HG03066 (cell line): ENCODE measurements at regions not wholly inside any gene's neighbourhood (a gene's known extent, or its start where the extent isn't known, plus 50 kb on each side); places are given as distances from the start of the nearest gene placed in this dataset.

Source experiments
- ATAC-seq: cut with Tn5 transposase; IDR thresholded peaks from one replicate; pipeline ENCODE4 v1.9.1; 2021; ENCODE audit warnings: low read depth; ENCODE audit not compliant: unreplicated experiment

DNA sequence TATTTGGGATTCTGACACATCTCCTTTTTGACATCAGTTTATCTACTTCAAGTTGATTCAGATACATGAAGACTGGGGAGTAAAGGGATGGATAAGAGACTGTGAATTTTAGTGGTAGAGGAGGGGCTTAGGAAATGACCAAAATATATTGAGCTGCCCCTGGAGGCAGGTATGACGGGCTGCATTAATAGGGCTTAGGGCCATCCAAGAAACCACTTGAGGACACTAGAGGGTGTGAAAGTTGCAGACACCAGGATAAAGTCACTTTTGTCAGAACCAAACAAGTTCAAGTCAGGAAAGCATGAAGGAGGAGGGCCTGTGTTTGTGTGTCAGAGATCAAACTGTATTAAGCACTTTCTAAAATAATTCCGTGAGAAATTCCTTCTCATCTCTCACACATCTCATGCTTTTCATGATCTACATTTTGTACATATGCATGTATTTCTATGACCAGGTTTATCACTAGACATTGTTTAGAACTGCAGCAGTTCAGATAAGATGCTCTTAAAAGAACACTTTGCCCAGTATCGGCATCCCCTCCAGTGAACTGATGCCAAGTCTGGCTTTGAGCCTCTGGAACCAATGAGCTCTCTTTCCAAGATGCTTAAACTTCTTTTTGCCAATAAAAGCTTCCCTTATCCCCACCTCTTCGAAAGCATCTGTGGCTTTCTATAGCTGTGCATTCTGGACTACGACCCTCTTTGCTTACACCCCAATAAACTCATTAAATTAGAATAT, 136.9 kb downstream of the SLC38A1 start:
- no peak for ATAC-seq

DNA sequence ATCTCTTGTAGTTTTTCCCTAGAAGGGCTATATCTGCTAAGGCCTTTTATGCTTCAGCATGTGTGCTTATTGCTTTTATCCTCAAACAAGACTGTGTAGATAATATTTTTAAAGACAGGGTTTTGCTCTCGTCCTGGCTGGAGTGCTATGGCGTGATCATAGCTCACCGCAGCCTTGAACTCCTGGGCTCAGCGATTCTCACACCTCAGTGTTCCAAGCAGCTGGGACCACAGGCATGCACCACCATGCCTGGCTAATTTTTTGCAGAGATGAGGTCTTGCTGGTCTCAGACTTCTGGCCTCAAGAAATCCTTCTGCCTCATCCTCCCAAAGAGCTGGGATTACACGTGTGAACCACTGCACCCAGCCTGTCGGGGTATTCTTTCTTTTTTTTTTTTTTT, 137.3 kb upstream of the SCAF11 start:
- ATAC-seq, result no peak

DNA sequence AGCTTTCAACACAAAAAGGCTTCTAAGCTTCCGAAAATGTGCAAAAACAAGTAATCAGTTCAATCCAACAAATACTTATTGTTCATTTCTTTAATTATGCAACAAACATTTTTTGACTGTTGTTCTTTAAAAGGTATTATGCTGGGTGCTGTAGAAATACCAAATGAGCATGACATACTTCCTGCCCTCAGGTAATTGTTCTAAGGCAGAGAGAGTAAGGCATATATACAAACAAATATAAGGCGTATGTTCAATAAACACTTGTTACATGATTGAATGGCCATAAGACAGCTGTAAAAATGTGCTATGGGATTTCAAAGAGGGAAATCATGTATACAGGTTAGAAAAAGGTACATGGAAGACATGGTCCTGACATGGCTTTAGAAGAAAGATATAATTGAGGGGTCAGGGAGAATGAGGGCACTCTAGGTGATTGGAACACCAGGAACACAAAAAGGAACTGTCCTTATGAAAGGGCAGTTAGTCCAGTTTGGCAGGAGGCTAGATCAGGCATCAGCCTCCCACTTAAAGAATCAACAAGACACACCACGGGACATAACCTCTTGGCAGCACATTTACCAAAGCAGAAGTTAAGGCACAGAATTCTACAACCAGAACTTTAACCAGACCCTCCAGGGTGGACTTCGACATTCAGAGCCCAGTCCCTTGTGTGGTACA, 135.8 kb upstream of the SCAF11 start:
- ATAC-seq, result no peak

DNA sequence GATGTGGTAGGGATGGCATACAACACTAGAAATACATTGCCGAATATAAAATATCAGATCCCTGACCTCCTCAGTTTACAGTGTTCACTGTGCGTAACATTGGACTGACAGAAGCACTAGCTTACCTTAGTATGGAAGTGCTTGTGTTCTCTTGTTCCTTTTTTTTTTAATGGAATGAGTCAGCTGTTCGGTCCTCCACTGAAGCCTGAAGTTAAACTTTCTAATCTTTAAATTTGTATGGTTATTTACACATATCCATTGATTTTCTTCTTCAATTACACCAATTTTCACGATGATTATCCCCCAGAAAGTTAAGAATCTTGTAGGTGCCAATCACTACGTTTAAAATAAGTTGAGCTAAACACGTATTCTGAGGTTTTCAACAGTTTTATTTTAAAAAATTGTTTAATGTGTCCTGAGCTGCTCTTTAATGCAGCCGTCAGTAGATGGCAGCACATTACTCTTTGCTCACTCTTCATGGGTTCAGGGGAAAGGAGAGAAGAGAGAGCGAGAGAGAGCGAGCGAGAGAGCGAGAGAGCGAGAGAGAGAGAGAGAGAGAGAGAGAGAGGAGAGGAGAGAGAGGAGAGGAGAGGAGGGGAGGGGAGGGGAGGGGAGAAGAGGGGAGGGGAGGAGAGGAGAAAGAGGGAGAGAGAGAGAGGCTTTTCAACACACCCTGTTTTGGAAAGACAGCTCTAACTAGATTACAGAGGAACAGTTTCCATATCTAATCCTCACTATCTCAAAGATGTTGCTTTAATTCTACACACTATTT, 134.7 kb upstream of the SCAF11 start:
- ATAC-seq, result peak; percentile 77

DNA sequence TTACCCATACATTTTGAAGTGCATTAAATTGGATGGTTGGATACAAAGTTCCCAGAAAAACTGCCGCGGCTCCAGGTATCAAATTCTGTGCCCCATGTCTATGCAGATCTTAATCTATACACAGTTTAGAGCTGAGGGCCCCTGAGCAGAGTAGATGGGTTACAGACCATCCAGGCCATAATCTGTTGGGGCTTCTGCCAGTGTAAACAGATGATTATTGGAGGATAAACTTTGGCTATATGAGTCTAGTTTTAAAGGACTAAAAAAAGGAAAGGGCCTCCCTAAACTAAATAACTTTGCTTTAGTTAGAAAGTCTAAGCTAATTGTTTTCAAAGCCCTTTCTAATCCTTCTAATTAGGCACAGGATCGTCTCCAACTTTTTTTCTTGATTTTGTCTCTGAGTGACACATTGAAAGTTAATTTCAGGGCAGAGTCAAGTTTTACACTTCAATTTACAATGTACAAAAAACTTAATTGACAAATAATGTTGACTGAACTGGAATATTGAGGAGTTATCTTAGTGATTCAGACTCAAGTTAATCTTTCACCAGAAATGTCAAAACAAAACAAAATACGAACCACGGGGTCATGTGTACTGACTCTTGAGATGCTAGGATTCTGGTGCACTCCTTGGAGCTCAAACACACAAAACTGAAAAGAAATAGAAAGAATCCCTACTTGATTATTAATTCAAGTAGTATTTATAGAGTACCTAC, 133.9 kb upstream of the SCAF11 start:
- no peak for ATAC-seq

DNA sequence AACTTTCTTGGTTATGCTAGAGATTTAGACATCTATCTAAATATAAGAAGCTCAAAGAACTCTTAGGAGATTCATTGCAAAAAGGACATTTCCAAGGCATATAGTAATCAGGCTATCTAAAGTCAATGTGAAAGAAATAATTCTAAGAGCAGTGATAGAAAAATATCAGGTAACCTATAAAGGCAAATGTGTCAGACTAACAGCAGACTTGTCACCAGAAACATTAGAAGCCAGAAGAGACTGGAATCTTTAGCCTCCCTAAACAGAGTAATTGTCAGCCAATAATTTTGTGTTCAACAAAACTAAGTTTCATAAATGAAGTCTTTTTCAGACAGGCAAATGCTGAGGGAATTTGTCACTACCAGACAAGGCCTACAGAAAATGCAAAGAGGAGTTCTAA, 122.0 kb upstream of the SCAF11 start:
- no peak for ATAC-seq

DNA sequence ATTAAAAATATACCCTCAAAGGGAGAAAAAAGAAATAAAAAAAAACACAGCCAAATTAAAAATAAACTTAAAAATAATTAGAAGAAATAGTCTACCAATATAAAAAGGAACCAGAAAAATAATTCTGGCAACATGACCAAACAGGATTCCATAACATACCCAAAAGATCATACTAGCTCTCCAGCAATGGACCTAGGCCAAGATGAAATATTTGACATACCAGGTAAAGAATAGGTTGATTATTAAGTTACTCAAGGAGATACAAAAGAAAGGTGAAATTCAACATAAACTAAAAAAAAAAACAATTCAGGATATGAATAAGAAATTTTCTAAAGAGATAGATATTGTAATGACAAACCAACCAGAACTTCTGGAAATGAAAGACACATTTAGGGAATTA, 121.3 kb upstream of the SCAF11 start:
- no peak for ATAC-seq

DNA sequence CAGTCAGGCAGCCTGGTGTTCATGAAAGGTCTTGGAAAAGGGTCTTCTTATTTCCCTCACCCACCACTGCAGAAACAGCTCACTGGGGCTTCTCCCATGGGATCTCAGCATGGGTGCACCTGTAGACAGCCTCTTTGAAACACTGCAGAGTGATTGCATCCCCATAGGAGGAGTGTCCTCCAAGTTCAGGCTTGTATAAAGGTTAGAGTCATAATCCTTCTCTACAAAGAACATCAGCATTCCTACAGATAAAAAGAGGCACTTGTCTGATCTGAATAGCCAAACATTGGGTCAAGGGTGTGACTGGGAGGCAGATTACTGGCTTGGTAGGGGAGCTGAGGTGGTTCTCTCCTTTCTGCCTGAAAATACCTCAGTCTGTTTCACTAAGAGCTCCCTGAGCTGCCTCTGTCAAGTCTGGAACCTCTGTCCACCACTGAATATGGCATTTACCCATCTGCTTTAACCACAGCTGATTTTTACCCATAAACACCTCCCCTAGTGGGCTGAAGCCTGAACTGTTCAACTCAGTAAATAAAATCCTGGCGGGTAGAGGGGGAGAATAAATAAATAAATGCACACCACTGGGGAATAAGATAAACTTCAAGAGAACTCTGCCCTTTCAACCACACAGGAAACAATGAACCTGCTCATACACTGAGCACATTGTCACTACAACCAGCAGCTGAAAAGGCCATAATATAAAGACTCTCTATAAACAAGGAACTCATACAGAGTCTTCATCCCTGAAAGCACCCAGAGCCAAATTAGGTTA, 120.7 kb upstream of the SCAF11 start:
- ATAC-seq, result no peak

DNA sequence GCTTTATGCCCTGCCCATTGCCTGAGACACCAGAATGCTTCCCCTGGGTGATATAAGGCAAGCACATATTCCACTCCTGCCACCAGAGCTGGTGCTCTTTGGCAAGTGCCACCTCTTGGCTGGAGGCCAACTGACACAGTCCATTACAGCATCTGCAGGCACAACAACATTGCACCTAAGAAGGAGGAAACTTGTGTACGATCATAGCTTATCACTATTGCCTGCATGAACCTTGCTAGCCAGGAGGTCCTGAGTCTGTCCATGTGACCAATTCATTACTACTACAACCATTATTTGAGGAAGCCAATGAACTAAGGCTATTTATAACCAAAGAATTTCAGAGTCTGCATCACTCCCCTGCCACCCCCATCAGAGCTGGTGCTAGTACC, 119.8 kb upstream of the SCAF11 start:
- no peak for ATAC-seq

DNA sequence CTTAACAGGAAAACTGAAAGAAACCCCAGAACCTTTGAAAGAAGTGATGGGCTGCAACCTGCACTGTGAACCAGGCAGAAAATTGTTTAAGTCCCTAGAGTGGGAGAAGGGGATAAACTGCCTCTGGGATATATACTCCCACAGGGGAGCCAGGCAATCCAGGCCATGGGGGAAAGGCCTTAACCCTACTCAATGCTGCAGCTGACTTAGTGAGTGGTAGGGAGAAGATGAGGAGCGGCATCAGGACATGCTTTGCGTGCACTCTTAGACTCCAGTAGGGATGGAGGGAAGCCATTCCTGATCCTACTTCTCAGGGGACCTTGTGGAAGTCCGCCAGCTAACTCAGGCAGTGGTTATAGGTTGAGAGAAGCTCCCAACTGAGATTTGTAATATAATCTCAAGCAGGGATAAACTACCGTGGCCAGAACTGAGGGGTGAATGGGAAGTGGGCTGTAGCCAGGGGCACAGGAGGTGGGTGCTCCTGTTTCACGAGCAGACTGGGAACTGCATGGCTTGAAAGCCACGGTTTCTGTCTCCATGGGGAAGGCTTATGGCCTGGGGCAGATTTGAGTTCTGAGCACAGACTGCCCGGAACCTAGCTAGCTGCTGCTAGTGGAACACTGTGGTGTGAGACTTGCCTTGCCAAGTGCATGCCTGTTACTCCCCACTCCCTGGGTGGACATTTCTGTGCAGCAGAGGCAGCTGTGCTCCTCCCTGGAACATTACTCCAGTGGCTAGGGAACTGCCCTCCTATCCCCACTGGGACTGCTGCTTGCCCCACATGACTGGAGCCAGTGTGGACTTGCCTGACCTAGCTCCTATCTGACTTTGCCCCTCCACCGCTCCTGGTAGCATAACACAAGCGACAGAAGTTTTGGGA, 119.2 kb upstream of the SCAF11 start:
- no peak for ATAC-seq

DNA sequence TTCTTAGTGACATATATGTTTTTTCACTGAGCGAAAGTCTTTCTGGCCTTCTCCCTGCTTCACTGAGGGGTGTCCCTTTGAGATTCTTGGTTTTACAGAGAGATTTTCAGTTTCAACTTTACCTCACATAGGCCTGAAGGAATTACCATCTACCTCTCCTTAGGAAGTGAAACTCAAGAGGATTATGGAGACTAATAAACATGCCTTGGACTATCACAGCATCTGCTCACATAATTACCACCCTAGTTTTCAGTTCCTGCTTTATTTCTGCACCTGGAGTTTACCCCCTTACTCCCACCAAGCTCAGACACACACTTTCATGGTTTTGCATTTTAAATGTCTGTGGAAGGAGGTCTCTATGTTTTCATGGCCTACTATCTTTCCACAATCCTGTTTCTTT, 118.3 kb upstream of the SCAF11 start:
- peak; percentile 78 for ATAC-seq

DNA sequence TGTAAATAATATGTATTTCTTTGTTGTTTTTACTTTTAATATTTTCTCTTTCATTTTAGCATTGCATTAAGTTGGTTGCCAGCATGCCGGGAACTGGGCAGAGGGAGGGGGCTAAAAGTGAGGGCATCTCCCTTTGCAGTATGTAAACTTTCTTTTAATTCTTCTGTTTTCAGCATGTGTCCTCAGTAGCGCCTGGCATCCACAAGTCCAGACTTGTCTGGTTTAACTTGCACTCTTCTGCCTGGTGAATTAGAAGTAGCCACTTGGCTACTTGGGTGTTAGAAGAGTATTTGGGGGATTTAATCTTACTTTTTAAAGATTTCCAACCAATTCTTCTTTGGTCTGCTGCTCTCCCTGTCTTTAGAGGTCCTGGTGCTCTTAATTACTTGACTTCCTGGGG, 117.2 kb upstream of the SCAF11 start:
- no peak for ATAC-seq

DNA sequence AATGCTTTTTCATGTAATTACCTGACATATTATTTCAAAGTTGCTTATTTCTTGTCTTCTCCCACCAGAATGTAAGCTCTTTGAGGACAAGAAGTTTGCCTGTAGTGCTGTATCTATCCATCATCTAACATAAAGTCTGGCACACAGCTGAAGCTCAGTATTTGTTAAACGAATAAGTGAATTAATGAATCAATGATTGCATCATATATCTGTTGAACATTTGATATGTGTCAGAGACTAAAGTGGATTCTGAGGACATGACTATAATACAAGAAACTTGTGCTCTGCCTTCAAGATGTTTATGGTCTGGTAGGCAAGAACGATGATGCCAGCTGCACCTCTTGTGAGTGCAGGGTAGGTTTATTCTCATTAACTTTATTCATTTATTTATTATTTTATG, 115.4 kb upstream of the SCAF11 start:
- no peak for ATAC-seq

DNA sequence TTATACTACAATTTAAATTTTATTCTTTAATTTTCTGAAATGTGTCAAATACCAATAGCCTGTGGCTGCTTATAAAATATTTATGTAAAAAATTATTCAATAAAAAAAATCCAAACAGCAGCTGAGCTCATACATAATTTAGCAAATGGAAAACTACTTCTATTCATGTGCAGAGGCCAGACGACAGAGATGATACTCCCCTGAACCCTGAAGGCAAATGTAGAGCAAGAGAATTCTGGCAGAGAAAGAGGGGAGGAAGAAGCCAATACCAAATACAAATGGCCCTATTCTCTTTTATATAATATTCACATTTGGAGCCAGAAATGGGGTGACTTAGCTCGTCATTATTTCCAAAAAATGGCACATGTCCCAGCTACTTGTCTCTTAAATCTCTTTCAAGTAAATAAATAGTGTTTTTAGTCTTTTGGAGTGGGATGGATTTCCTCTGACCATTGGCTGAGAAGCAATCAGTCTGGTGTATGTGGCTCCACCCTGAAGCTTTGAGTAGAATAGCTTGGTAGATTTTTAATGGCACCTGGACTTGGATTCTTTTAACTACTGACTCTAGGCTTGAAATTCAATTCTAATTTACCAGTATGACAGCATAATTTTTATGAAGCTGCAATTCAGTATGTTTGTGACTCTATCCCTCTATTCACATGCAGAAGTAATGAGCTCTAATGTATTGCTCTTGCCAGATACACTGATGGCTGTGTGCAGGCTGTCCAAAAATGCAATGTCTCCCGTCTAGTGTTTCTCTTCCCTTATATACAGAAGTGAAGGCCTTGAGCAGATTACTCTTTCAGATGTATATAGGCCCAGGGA, 113.4 kb upstream of the SCAF11 start:
- no peak for ATAC-seq

DNA sequence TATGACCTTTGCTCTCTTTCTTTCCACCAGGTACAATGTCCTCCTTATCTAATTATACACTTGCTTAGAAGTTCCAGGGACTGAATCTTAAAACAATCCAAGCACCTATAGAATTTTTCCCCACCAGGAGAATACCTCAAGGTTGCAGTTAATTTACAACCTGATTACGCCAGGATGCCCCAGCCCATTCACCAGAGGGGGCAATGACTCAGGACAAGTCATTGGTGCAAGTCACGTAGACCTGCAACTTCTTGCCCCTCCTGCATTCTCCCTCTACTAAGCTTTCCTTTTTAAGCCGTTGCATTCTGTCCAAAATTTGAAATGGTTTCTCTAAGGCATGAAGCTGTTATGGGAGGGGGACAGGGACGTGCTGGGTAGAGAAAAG, 111.1 kb upstream of the SCAF11 start:
- no peak for ATAC-seq

DNA sequence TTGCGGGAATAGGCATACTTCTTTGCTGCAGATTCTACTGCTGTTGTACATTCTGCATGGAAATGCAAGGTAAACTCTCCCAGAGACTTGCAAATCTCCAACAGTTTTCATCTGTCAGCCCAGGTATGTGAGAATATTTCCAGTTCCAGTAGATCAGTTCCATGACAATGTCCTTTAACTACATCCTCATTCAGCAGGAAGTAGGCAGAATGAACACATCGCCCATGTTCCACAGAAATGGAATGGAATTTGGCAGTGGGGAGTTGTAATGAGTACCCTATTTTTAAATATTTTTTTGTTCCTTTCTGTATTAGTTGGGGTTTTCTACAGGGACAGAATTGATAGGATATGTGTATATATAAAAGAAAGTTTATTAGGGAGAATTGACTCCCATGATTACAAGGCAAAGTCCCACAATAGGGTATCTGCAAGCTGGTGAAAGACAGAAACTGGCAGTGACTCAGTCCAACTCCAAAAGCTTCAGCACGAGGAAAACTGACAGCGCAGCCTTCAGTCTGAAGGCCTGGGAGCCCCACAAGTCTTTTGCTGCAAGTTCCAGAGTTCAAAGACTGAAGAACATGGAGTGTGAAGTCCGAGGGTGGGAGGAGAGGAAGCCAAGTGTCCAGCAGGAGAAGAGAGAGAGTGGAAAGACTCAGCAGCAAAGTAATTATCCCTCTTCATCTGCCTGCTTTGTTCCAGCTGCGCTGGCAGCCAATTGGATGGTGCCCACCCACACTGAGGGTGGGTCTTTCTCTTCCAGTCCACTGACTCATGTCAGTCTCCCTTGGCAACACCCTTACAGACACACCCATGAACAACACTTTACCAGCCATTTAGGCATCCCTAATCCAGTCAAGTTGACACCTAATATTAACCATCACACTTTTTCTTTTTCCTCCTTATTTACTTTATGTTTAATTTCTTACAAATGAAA, 110.4 kb upstream of the SCAF11 start:
- ATAC-seq, result no peak

DNA sequence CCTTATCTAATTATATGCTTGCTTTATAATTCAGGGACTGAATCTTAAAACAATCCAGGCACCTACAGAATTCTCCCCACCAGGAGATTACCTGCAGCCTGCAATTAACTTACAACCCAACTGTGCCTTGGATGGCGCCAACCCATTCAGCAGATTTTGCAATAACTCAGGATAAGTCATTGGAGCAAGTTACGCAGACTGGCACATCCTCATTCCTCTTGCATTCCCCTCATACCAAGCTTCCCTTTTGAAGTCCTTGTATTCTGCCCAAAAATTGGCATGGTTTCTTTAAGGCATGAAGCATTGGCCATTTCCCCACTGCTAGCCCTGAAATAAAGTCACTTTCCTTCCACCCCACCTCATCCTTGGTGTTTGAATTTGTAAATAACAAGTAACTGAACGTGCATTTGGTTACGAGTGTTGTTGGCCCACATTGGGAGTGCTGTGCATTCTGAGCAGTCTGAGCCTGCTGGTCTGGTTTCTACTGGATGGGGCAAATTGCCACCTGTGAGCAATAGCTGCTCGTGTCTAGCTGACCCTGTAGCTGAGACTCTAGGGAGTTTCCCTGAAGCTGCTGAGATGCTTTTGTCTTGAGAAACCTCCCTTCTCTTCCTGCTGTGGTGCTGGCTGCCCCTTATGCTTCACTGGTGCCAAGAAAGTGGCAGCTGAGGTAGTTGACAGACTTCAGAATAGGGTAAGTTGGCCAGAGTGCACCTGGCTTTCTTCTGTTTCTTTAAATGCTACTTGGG, 99.2 kb upstream of the SCAF11 start:
- ATAC-seq, result no peak
